Renal pelvis (tissue), 1 donor: ENCODE measurements at regions not wholly inside any gene's neighbourhood (a gene's known extent, or its start where the extent isn't known, plus 50 kb on each side); places are given as distances from the start of the nearest gene placed in this dataset.
"Not testable (repeated sequence)": the region's sequence is repeated elsewhere in the genome, so short reads cannot be mapped to it uniquely, and the experiment has no call there.

Experiments
- DNase-seq: peaks from one replicate; pipeline ENCODE4 v3.0.0-alpha.2; 2013

DNA sequence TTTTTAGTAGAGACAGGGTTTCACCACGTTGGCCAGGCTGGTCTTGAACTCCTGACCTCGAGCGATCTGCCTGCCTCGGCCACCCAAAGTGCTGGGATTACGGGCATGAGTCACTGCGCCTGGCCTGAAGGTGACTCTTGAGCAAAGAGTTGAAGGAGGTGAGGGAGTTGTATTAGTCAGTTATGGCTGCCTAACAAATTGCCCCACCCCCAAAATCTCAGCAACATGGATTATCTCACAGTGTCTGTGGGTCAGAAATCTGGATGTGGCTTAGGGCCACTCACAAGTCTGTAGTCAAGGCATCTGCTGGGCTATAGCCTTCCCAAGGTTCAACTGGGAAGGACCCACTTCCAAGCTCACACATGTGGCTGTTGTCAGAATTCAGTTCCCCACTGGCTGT is 52.8 kb upstream of the ADGRE5 start:
- DNase-seq, result no peak

GRCh38 chr19:14327061-14327460 is 54.2 kb upstream of the ADGRE5 start:
- not testable (repeated sequence) for DNase-seq

- DNase-seq, result no peak
Measured at GRCh38 chr19:14325863-14326262, 55.4 kb upstream of the ADGRE5 start.

DNA sequence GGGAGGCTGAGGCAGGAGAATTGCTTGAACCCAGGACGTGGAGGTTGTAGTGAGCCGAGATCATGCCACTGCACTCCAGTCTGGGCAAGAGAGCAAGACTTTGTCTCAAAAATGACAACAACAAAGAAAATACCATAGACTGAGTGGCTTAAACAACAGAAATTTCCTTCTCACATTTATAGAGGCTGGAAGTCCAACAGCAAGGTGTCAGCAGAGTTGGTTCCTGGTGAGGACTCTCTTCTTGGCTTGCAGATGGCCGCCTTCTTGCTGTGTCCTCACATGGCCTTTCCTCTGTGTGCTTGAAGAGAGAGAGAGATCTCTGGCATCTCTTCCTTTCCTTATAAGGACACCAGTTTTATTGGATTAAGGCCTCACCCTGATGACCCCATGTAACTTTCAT is 56.1 kb upstream of the ADGRE5 start:
- no peak for DNase-seq

GRCh38 chr19:14322889-14323463 is 58.3 kb upstream of the ADGRE5 start:
- DNase-seq, result no peak

DNA sequence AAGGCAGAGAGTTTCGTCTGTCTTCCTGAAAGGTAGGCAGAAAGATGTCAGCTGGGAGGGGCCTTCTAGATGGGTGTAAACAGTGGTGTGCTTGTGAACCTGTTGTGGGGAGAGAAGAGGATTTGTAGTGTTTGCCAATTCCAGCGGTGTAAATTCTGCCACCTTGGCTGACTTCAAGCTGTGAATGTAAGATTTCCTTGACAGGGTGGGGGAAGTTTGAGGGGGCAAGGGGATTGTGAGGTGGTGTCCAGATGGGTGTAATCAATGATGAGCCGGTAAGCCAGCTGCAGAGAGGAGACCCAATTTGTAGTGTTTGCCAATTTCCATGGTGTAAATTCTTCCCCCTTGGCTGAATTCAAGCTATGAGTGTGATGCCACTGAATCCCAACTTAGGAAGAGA is 61.0 kb upstream of the ADGRE5 start:
- DNase-seq, result no peak

DNA sequence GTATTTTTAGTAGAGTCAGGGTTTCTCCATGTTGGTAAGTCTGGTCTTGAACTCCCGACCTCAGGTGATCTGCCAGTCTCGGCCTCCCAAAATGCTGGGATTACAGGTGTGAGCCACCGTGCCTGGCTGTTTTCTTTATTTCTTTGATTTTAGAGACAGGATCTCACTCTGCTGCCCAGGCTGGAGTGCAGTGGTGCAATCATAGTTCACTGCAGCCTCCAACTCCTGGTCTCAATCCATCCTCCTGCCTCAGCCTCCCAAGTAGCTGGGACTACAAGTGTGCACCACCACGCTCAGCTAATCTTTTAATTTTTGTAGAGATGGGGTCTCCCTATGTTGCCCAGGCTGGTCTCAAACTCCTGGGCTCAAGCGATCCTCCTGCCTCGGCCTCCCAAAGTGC is 61.5 kb upstream of the ADGRE5 start:
- not testable (repeated sequence) for DNase-seq

- DNase-seq, result no peak
Measured at GRCh38 chr19:14318873-14319272, 62.4 kb upstream of the ADGRE5 start.

- DNase-seq, result no peak
Measured at GRCh38 chr19:14317157-14317556, 64.1 kb upstream of the ADGRE5 start.

- no peak for DNase-seq
Measured at GRCh38 chr19:14315433-14315832, 65.8 kb upstream of the ADGRE5 start.

- no peak for DNase-seq
Measured at GRCh38 chr19:14310055-14310454, 71.2 kb upstream of the ADGRE5 start.

GRCh38 chr19:14305706-14306105 is 75.5 kb upstream of the ADGRE5 start:
- no peak for DNase-seq

DNA sequence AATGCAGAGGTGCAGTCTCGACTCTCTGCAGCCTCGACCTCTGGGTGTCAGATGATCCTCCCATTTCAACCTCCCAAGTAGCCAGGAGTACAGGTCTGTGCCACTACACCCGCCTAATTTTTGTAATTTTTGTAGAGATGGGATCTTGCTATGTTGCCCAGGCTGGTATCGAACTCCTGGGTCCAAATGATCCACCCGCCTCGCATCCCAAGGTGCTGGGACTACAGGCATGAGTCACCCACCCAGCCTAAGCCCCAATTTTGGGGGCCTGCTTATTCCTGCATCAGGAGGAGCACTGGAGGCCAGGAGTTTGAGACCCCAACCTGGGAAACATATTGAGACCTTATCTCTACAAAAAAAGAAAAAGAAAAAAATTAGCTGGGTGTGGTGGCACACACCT is 80.1 kb upstream of the ADGRE5 start:
- no peak for DNase-seq

GRCh38 chr19:14300303-14300702 is 80.9 kb upstream of the ADGRE5 start:
- DNase-seq, result no peak

DNA sequence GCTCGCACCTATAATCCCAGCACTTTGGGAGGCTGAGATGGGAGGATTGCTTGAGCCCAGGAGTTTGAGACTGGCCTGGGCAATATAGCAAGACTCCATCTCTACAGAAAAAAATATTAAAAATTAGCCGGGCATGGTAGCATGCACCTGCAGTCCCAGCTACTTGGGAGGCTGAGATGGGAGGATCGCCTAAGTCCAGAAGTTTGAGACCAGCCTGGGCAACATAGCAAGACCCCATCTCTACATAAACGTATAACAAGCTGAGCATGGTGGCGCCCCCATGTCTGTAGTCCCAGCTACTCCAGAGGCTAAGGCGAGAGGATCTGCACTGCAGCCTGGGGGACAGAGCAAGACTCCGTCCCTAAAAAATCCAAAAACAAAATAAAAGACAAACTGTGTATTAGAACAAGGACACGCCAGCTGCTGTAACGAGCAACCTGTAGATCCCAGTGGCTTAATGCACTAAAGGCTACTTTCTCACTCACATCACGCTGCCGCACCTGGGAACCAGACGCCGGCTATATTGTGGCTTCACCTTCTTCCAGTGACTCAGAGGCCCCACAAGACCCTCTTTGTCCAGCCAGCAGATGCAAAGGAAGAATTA is 81.9 kb upstream of the ADGRE5 start:
- not testable (repeated sequence) for DNase-seq

DNA sequence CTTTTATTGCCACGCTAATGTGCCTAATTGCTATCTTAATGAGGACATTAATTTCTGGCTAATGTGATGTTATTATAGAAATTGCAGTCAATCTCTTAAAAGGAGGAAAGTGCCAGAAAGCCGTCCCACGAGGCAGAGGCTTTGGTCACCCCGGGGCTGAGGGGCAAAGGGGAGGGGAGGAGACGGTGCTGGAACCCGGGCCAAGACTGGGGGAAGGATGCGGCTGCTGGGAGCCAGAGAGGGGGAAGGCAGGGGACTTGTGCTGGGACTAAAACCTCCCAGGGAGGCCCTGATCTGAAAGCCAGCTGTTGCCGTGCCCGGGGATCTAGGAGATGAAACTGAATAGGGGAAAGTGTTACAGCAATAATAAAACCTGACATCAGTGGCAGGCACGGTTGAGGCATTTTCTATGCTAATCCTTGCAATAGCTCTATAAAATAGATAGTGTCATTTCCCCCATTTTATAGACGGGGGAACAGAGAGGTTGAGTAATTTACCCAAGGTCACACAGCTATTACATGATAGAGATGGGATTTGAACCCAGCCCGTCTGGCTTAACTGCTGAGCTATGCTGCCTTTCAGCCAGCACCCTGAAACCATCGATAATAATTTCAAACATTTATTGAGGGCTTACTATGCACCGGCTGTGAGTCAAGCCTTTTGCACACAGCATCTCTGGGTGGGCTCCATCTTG is 83.2 kb upstream of the ADGRE5 start:
- not testable (repeated sequence) for DNase-seq

GRCh38 chr19:14294974-14295373 is 86.3 kb upstream of the ADGRE5 start:
- DNase-seq, result not testable (repeated sequence)

DNA sequence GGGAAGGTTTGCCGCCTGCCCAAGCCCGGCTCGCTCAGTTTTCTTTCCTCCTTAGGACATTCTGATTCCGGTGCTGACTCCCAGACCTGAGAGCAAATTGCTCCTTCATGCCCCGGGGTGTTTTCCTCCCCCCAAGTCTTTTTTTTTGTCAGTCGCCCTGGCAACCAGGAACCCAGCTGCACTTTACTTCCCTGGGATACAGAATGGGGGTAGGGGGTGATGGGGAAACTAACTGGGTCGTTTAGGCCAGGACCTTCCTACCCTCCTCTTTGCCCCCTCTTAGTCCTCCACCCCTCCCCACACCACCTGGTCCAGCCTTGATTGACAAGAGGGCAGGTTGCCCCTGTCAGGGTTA is 87.5 kb upstream of the ADGRE5 start:
- DNase-seq, result not testable (repeated sequence)

DNA sequence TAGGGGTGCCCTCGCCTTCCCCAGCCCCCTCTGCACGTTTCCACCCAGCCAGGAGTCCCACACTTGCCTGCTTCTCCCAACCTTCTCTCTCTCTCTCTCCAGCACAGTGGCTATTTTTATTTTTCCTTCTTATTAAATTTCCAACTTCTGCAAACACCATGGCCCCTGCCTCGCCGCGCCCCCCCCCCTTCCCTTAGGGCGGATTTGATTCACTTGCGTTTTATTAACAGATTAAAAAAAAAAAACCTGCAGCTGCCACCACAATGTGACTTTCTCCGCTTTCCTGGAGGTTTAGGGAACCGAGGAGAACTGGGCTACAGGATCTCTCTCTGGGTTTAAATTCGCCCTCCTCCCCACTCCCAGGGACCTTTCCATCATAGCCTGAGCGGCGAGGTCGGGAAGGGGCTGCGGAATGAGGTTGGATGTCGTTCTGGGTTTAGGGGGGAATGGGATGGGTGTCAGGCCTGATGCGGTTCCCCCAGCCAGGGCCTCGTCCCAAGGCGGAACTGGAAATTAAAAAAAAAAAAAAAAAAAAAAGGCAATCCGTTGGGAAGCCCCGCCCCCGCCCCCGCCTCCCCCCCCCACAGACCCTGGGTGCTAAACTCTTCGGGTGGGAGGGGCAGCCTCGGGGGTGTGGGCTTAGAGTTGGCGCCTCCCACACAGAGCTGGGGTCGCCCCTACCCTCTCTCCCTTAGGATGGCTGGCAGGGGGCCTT is 87.3 kb upstream of the ADGRL1 start:
- peak; percentile 39 for DNase-seq

- not testable (repeated sequence) for DNase-seq
Measured at GRCh38 chr19:14289810-14290209, 83.8 kb upstream of the ADGRL1 start.

- not testable (repeated sequence) for DNase-seq
Measured at GRCh38 chr19:14287837-14288236, 81.9 kb upstream of the ADGRL1 start.

DNA sequence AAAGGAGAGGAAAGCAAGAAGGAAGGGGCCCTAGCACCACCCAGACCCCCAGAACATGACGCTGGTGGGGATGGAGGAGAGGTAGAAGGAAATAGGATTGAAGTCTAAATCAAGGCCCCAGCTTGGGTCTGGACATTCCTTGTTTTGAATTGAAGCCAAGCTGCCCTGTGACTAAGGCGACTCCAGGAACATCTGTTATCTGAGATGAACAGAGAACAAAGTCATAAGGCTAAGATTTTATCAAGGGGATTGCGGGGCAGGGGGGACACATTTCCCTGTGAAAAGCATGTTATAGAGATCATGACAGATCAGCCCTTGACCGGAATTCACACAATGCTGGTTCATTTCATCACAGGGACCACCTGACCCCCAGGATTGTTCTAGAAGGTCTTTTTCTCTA is 80.6 kb upstream of the ADGRL1 start:
- DNase-seq, result not testable (repeated sequence)

GRCh38 chr19:14285726-14286125 is 79.8 kb upstream of the ADGRL1 start:
- DNase-seq, result not testable (repeated sequence)
